CD14-positive monocyte (primary cell): ENCODE measurements at regions not wholly inside any gene's neighbourhood (a gene's known extent, or its start where the extent isn't known, plus 50 kb on each side); places are given as distances from the start of the nearest gene placed in this dataset.

ENCODE experiments used
- DNase-seq, 3 donors: peaks; one replicate each; pipeline ENCODE4 v3.0.0-alpha.2; 2011 to 2022
- H2AFZ ChIP-seq: 2 replicates; pipeline ENCODE4 v1.6.0; 2012; ENCODE audit warnings: mild to moderate bottlenecking, low read depth, low read length, inconsistent platforms; ENCODE audit not compliant: insufficient read depth, poor library complexity, severe bottlenecking
- H3K27ac ChIP-seq, 2 donors: 1 replicate in 1 of 2; 2 replicates in 1 of 2; pipeline ENCODE4 v1.5.1; 2012 to 2013; ENCODE audit warnings: low read length in 2 of 2, control low read depth in 1 of 2, inconsistent platforms in 1 of 2, low read depth in 1 of 2, mild to moderate bottlenecking in 1 of 2
- H3K27me3 ChIP-seq, 2 donors: one replicate each; pipeline versions ENCODE4 v1.6.0 to v1.6.1; 2011 to 2013; ENCODE audit warnings: low read length in 2 of 2; ENCODE audit not compliant: control insufficient read depth in 2 of 2, insufficient read depth in 2 of 2
- H3K36me3 ChIP-seq, 2 donors: replicated peaks in 1 of 2; 1 replicate in 1 of 2; 2 replicates in 1 of 2; pipeline versions ENCODE4 v1.5.1 to v1.6.1; 2012 to 2013; ENCODE audit warnings: low read length in 2 of 2, control low read depth in 1 of 2, inconsistent platforms in 1 of 2, mild to moderate bottlenecking in 1 of 2; ENCODE audit not compliant: insufficient read depth in 2 of 2, control insufficient read depth in 1 of 2
- H3K4me1 ChIP-seq, 2 donors: 1 replicate in 1 of 2; 2 replicates in 1 of 2; pipeline versions ENCODE4 v1.5.1 to v1.6.1; 2012 to 2013; ENCODE audit warnings: low read length in 2 of 2, control low read depth in 1 of 2, inconsistent platforms in 1 of 2, mild to moderate bottlenecking in 1 of 2, moderate library complexity in 1 of 2; ENCODE audit not compliant: insufficient read depth in 2 of 2, control insufficient read depth in 1 of 2
- H3K4me2 ChIP-seq: replicated peaks from 2 replicates; pipeline ENCODE3; 2012; ENCODE audit warnings: low read length, moderate library complexity, mild to moderate bottlenecking; ENCODE audit not compliant: poor library complexity, severe bottlenecking; ENCODE audit errors: extremely low read depth
- H3K4me3 ChIP-seq, 3 experiments: fragments of 200-600 bp in 1 of 3; sonication (generic) in 1 of 3; replicated peaks in 1 of 3; 1 replicate in 2 of 3; 2 replicates in 1 of 3; pipeline ENCODE4 v1.5.1; 2011 to 2013; ENCODE audit warnings: low read length in 3 of 3, mild to moderate bottlenecking in 3 of 3, control low read depth in 2 of 3, low read depth in 2 of 3, inconsistent platforms in 1 of 3, moderate library complexity in 1 of 3
- H3K79me2 ChIP-seq: 2 replicates; pipeline ENCODE4 v1.6.0; 2012; ENCODE audit warnings: mild to moderate bottlenecking, control low read depth, inconsistent platforms, low read length, moderate library complexity; ENCODE audit not compliant: insufficient read depth
- H3K9ac ChIP-seq: 2 replicates; pipeline ENCODE4 v1.6.0; 2017; ENCODE audit warnings: low read length, mild to moderate bottlenecking; ENCODE audit not compliant: insufficient read depth, poor library complexity, severe bottlenecking
- H3K9me3 ChIP-seq, 2 donors: replicated peaks in 1 of 2; 1 replicate in 1 of 2; 2 replicates in 1 of 2; pipeline versions ENCODE4 v1.5.1 to v1.6.1; 2012 to 2013; ENCODE audit warnings: low read length in 2 of 2, control low read depth in 1 of 2; ENCODE audit not compliant: control insufficient read depth in 1 of 2, insufficient read depth in 1 of 2
- H4K20me1 ChIP-seq: 2 replicates; pipeline ENCODE4 v1.6.0; 2012; ENCODE audit warnings: mild to moderate bottlenecking, low read length, control low read depth, moderate library complexity; ENCODE audit not compliant: insufficient read depth
- H3K27ac Mint-ChIP-seq, 7 donors: one replicate each; pipeline ENCODE4 v1.8.0; 2020; ENCODE audit warnings: mild to moderate bottlenecking in 7 of 7, mixed read lengths in 7 of 7, moderate library complexity in 6 of 7, inconsistent platforms in 2 of 7
- H3K27me3 Mint-ChIP-seq, 3 donors: one replicate each; pipeline ENCODE4 v1.8.0; 2021 to 2022; ENCODE audit warnings: low read depth in 3 of 3, mild to moderate bottlenecking in 3 of 3, mixed read lengths in 3 of 3, moderate library complexity in 3 of 3, inconsistent platforms in 1 of 3
- H3K36me3 Mint-ChIP-seq, 2 donors: one replicate each; pipeline ENCODE4 v1.8.0; 2020; ENCODE audit warnings: mixed read lengths in 2 of 2, inconsistent platforms in 1 of 2, mild to moderate bottlenecking in 1 of 2
- H3K4me1 Mint-ChIP-seq: one replicate; pipeline ENCODE4 v1.8.0; 2020; ENCODE audit warnings: mild to moderate bottlenecking, mixed read lengths
- H3K4me3 Mint-ChIP-seq, 2 donors: one replicate each; pipeline ENCODE4 v1.8.0; 2020; ENCODE audit warnings: mild to moderate bottlenecking in 2 of 2, mixed read lengths in 2 of 2, moderate library complexity in 1 of 2
- H3K9me3 Mint-ChIP-seq, 7 donors: one replicate each; pipeline ENCODE4 v1.8.0; 2020 to 2022; ENCODE audit warnings: mixed read lengths in 7 of 7, mild to moderate bottlenecking in 6 of 7, moderate library complexity in 6 of 7, inconsistent platforms in 2 of 7
- CTCF ChIP-seq: fragments of 200-600 bp; IDR thresholded peaks from one replicate; pipeline ENCODE4 v1.8.0; 2022; ENCODE audit warnings: antibody characterized with exemption, mild to moderate bottlenecking
- WGBS: methylation state at CpG from one replicate; pipeline ENCODE4 v1.1.5; 2013; ENCODE audit warnings: missing lambda C conversion rate; ENCODE audit not compliant: insufficient coverage; 5-methylcytosine and 5-hydroxymethylcytosine counted together
- intact Hi-C, 2 donors: fragments of 100-400 bp; cut with micrococcal nuclease; formaldehyde crosslinking; loops; one replicate each; pipeline versions ENCODE4 v1.15.0 to v1.15.1; 2023

GRCh38 chr14:87041290-87042020 is 951.5 kb downstream of the GALC start:
- Mint-ChIP-seq H3K36me3 (no peaks in the 10 kb centered on the region), H3K4me1 (no peaks in the 10 kb centered on the region)
- H2AFZ ChIP-seq = no peak overlapping the region

GRCh38 chr14:87034680-87035079 is 958.3 kb downstream of the GALC start:
- no peak for TF ChIP-seq CTCF
- H3K4me3 Mint-ChIP-seq = no peak overlapping the region
- Histone ChIP-seq H3K27ac (no peak overlapping the region), H3K27me3 (no peaks in the 10 kb centered on the region), H4K20me1 (no peaks in the 10 kb centered on the region), H2AFZ (no peak overlapping the region), H3K9ac (no peak overlapping the region), H3K4me2 (no peak overlapping the region), H3K9me3 (peaks cover 4 to 6% of the 10 kb centered on the region in 2 donors), H3K79me2 (no peaks in the 10 kb centered on the region), H3K36me3 (no peaks in the 10 kb centered on the region), H3K4me1 (no peaks in the 10 kb centered on the region), H3K4me3 (no peak overlapping the region)
- WGBS = no CpG with 5 or more reads among the region's 1 CpG
- no peak for DNase-seq
- intact Hi-C loops = no loop called here
- no peaks in the 10 kb centered on the region for H3K27me3 Mint-ChIP-seq
- no peak overlapping the region for H3K27ac Mint-ChIP-seq
- no peaks in the 10 kb centered on the region for H3K36me3 Mint-ChIP-seq
- H3K4me1 Mint-ChIP-seq = no peaks in the 10 kb centered on the region
- peaks cover 5 to 12% (median 8%) of the 10 kb centered on the region in 7 donors for H3K9me3 Mint-ChIP-seq

More at GRCh38 chr14:87041290-87042020, 951.5 kb downstream of the GALC start:
- Histone ChIP-seq H3K27me3 (no peaks in the 10 kb centered on the region), H3K4me1 (no peaks in the 10 kb centered on the region), H4K20me1 (no peaks in the 10 kb centered on the region), H3K4me2 (no peak overlapping the region), H3K9me3 (no peaks in the 10 kb centered on the region), H3K36me3 (no peaks in the 10 kb centered on the region), H3K27ac (no peak overlapping the region), H3K9ac (no peak overlapping the region), H3K79me2 (no peaks in the 10 kb centered on the region), H3K4me3 (no peak overlapping the region)
- Mint-ChIP-seq H3K4me3 (no peak overlapping the region), H3K27me3 (no peaks in the 10 kb centered on the region), H3K9me3 (peaks cover 0 to 7% (median 4%) of the 10 kb centered on the region in 7 donors), H3K27ac (no peak overlapping the region)
- DNase-seq = no peak
- TF ChIP-seq CTCF = no peak
- WGBS = 40% methylated on average over 1 of the region's 7 CpGs
- intact Hi-C loops = no loop called here
